Mesendoderm (in vitro differentiated cells): ENCODE measurements at regions not wholly inside any gene's neighbourhood (a gene's known extent, or its start where the extent isn't known, plus 50 kb on each side); places are given as distances from the start of the nearest gene placed in this dataset.

Experiments used
- DNase-seq: peaks from one replicate; pipeline ENCODE4 v3.0.0; 2013
- H2AK5ac ChIP-seq: 2 replicates; pipeline ENCODE4 v1.6.1; 2013; ENCODE audit warnings: low read length, inconsistent platforms
- H2BK120ac ChIP-seq: 2 replicates; pipeline ENCODE4 v1.6.1; 2013; ENCODE audit warnings: low read depth, mild to moderate bottlenecking, low read length, moderate library complexity, mixed read lengths
- H2BK15ac ChIP-seq: replicated peaks from 2 replicates; pipeline ENCODE4 v1.6.1; 2013; ENCODE audit warnings: low read depth, mild to moderate bottlenecking, moderate library complexity
- H2BK5ac ChIP-seq: 2 replicates; pipeline ENCODE4 v1.6.1; 2013; ENCODE audit warnings: low read length, inconsistent platforms
- H3K18ac ChIP-seq: 2 replicates; pipeline ENCODE4 v1.6.1; 2013; ENCODE audit warnings: mild to moderate bottlenecking, low read length, mixed read lengths
- H3K23ac ChIP-seq: one replicate; pipeline ENCODE4 v1.6.1; 2013; ENCODE audit warnings: low read length
- H3K27ac ChIP-seq: 2 replicates; pipeline ENCODE4 v1.5.1; 2013; ENCODE audit warnings: low read depth, mild to moderate bottlenecking, inconsistent platforms, low read length, moderate library complexity
- H3K27me3 ChIP-seq: 2 replicates; pipeline ENCODE4 v1.6.1; 2013; ENCODE audit warnings: low read length, control low read depth, mild to moderate bottlenecking, inconsistent platforms; ENCODE audit not compliant: insufficient read depth, poor library complexity
- H3K36me3 ChIP-seq: 2 replicates; pipeline ENCODE4 v1.6.1; 2013; ENCODE audit warnings: low read length, inconsistent platforms; ENCODE audit not compliant: control insufficient read depth, insufficient read depth
- H3K4ac ChIP-seq: one replicate; pipeline ENCODE4 v1.6.1; 2013; ENCODE audit warnings: low read depth, mild to moderate bottlenecking, low read length, moderate library complexity
- H3K4me1 ChIP-seq: 2 replicates; pipeline ENCODE4 v1.6.1; 2013; ENCODE audit warnings: low read depth, low read length, inconsistent platforms; ENCODE audit not compliant: control insufficient read depth
- H3K4me2 ChIP-seq: 2 replicates; pipeline ENCODE4 v1.6.1; 2013; ENCODE audit warnings: low read length
- H3K4me3 ChIP-seq: 2 replicates; pipeline ENCODE4 v1.5.1; 2013; ENCODE audit warnings: mild to moderate bottlenecking, low read length
- H3K56ac ChIP-seq: one replicate; pipeline ENCODE4 v1.6.1; 2013; ENCODE audit warnings: low read length
- H3K79me1 ChIP-seq: 2 replicates; pipeline ENCODE4 v1.6.1; 2013; ENCODE audit warnings: low read length, inconsistent platforms
- H3K79me2 ChIP-seq: 2 replicates; pipeline ENCODE4 v1.6.1; 2013; ENCODE audit warnings: mild to moderate bottlenecking, low read length; ENCODE audit not compliant: control insufficient read depth, insufficient read depth
- H3K9ac ChIP-seq: 2 replicates; pipeline ENCODE4 v1.6.1; 2013; ENCODE audit warnings: low read length, inconsistent platforms
- H4K5ac ChIP-seq: one replicate; pipeline ENCODE4 v1.6.1; 2013; ENCODE audit warnings: low read length
- H4K8ac ChIP-seq: one replicate; pipeline ENCODE4 v1.6.1; 2013; ENCODE audit warnings: low read depth, mild to moderate bottlenecking, control low read depth, low read length, moderate library complexity
- WGBS: extraction: QIAGEN DNeasy Blood & Tissue Kit; methylation state at CpG from one replicate; pipeline ENCODE4 v1.1.7; 2013; ENCODE audit warnings: low lambda C conversion rate, missing lambda C conversion rate; ENCODE audit not compliant: insufficient coverage; ENCODE audit errors: extremely low coverage; 5-methylcytosine and 5-hydroxymethylcytosine counted together

GRCh38 chr13:68076046-68076445 lies 845.9 kb upstream of the PCDH9 start:
- Histone ChIP-seq H3K79me2 (no peaks in the 10 kb centered on the region), H2AK5ac (no peak overlapping the region), H3K4me2 (no peak overlapping the region), H3K4me3 (no peak overlapping the region), H3K36me3 (no peaks in the 10 kb centered on the region), H2BK5ac (no peak overlapping the region), H4K8ac (no peak overlapping the region), H3K27me3 (no peaks in the 10 kb centered on the region), H2BK15ac (no peak overlapping the region), H3K4me1 (no peaks in the 10 kb centered on the region), H3K56ac (no peak overlapping the region), H2BK120ac (no peak overlapping the region), H3K23ac (no peak overlapping the region), H3K27ac (no peak overlapping the region), H3K4ac (no peak overlapping the region), H3K9ac (no peak overlapping the region), H3K79me1 (no peaks in the 10 kb centered on the region), H3K18ac (no peak overlapping the region), H4K5ac (no peak overlapping the region)
- no CpG with 5 or more reads among the region's 9 CpGs for WGBS
- DNase-seq = no peak

- Histone ChIP-seq H2BK120ac (no peak overlapping the region), H3K56ac (no peak overlapping the region), H3K79me1 (no peaks in the 10 kb centered on the region), H4K8ac (no peak overlapping the region), H3K9ac (no peak overlapping the region), H2AK5ac (no peak overlapping the region), H3K4me3 (no peak overlapping the region), H3K27me3 (no peaks in the 10 kb centered on the region), H2BK5ac (no peak overlapping the region), H3K4me1 (no peaks in the 10 kb centered on the region), H3K79me2 (no peaks in the 10 kb centered on the region), H3K4me2 (no peak overlapping the region), H3K18ac (no peak overlapping the region), H3K36me3 (no peaks in the 10 kb centered on the region), H2BK15ac (no peak overlapping the region), H3K23ac (no peak overlapping the region), H3K27ac (no peak overlapping the region), H3K4ac (no peak overlapping the region), H4K5ac (no peak overlapping the region)
- no peak for DNase-seq
- WGBS = no CpG with 5 or more reads among the region's 2 CpGs
These were observed 836.9 kb upstream of the PCDH9 start for GRCh38 chr13:68066879-68067513.

DNA sequence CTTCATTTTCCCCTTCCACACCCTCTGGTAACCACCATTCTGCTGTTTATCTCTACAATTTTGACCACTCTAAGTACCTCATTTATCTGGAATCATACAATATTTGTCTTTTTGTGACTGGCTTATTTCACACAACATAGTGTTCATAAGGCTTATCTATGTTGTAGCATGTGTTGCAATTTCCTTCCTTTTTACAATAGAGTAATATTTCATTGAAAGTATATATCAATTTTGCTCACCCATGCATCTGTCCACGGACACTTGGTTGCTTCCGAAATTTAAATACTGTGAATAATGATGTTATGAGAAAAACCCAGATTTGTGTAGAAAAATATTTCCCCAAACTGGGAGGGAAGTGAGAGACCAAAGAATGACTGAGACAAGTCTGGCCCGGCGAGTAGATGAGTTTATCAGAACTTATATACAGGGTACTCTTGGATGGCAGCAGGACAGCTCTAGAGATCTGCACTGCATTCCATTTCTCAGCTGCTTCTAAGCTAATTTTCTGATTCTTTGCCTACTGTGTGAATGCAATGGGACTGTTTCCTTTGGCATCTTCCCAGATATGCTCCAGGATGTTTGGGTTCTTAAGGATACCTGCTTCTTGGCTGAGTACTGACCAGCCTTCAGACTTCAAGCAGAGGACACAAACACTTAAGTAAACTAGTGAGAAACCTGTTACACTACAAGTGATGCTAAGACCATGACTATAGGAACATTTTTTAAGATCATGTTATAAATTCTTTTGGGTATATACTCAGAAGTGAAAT lies 834.0 kb upstream of the PCDH9 start:
- Histone ChIP-seq H3K9ac (no peak overlapping the region), H3K36me3 (no peaks in the 10 kb centered on the region), H4K5ac (no peak overlapping the region), H3K27me3 (no peaks in the 10 kb centered on the region), H4K8ac (no peak overlapping the region), H3K4me3 (no peak overlapping the region), H3K4me2 (no peak overlapping the region), H3K79me2 (no peaks in the 10 kb centered on the region), H2BK5ac (no peak overlapping the region), H3K4ac (no peak overlapping the region), H3K4me1 (no peaks in the 10 kb centered on the region), H3K23ac (no peak overlapping the region), H3K79me1 (no peaks in the 10 kb centered on the region), H3K56ac (no peak overlapping the region), H3K27ac (no peak overlapping the region), H3K18ac (no peak overlapping the region), H2AK5ac (no peak overlapping the region), H2BK120ac (no peak overlapping the region), H2BK15ac (no peak overlapping the region)
- WGBS = no CpG with 5 or more reads among the region's 4 CpGs
- DNase-seq = no peak

- Histone ChIP-seq H2BK5ac (no peak overlapping the region), H2BK120ac (no peak overlapping the region), H2BK15ac (no peak overlapping the region), H3K23ac (no peak overlapping the region), H4K8ac (no peak overlapping the region), H3K4me2 (no peak overlapping the region), H3K9ac (no peak overlapping the region), H3K27ac (no peak overlapping the region), H3K36me3 (no peaks in the 10 kb centered on the region), H4K5ac (no peak overlapping the region), H3K79me1 (no peaks in the 10 kb centered on the region), H3K4me1 (no peaks in the 10 kb centered on the region), H3K27me3 (no peaks in the 10 kb centered on the region), H3K56ac (no peak overlapping the region), H3K4me3 (no peak overlapping the region), H2AK5ac (no peak overlapping the region), H3K18ac (no peak overlapping the region), H3K79me2 (no peaks in the 10 kb centered on the region), H3K4ac (no peak overlapping the region)
- DNase-seq = no peak
- WGBS = no CpG with 5 or more reads among the region's 1 CpG
These were observed 833.0 kb upstream of the PCDH9 start for GRCh38 chr13:68063181-68063580.

GRCh38 chr13:68057836-68058235 lies 827.7 kb upstream of the PCDH9 start:
- Histone ChIP-seq H3K79me2 (no peaks in the 10 kb centered on the region), H4K8ac (no peak overlapping the region), H4K5ac (no peak overlapping the region), H3K9ac (no peak overlapping the region), H2BK120ac (no peak overlapping the region), H3K27ac (no peak overlapping the region), H2AK5ac (no peak overlapping the region), H3K4ac (no peak overlapping the region), H2BK5ac (no peak overlapping the region), H3K56ac (no peak overlapping the region), H3K36me3 (no peaks in the 10 kb centered on the region), H3K4me3 (no peak overlapping the region), H3K23ac (no peak overlapping the region), H2BK15ac (no peak overlapping the region), H3K4me2 (no peak overlapping the region), H3K18ac (no peak overlapping the region), H3K27me3 (no peaks in the 10 kb centered on the region), H3K79me1 (no peaks in the 10 kb centered on the region), H3K4me1 (no peaks in the 10 kb centered on the region)
- no peak for DNase-seq
